BLaER1 (cell line): ENCODE measurements at regions not wholly inside any gene's neighbourhood (a gene's known extent, or its start where the extent isn't known, plus 50 kb on each side); places are given as distances from the start of the nearest gene placed in this dataset.

Experiments used
- H3K27ac ChIP-seq: shearing (Covaris generic); formaldehyde crosslinking; 2 replicates; pipeline ENCODE4 v1.8.1; 2022
- H3K27me3 ChIP-seq: shearing (Covaris generic); formaldehyde crosslinking; 2 replicates; pipeline ENCODE4 v1.8.1; 2022
- H3K36me3 ChIP-seq: shearing (Covaris generic); formaldehyde crosslinking; 2 replicates; pipeline ENCODE4 v1.8.1; 2022
- H3K4me1 ChIP-seq: shearing (Covaris generic); formaldehyde crosslinking; 2 replicates; pipeline ENCODE4 v1.8.1; 2022
- H3K4me2 ChIP-seq: shearing (Covaris generic); formaldehyde crosslinking; 2 replicates; pipeline ENCODE4 v1.8.1; 2022
- H3K4me3 ChIP-seq: shearing (Covaris generic); formaldehyde crosslinking; 2 replicates; pipeline ENCODE4 v1.8.1; 2022
- H3K9ac ChIP-seq: shearing (Covaris generic); formaldehyde crosslinking; 2 replicates; pipeline ENCODE4 v1.8.1; 2022
- H3K9me3 ChIP-seq: shearing (Covaris generic); formaldehyde crosslinking; 2 replicates; pipeline ENCODE4 v1.8.1; 2022
- H4K20me1 ChIP-seq: shearing (Covaris generic); formaldehyde crosslinking; 2 replicates; pipeline ENCODE4 v1.8.1; 2022
- Cebpa-rat ChIP-seq: shearing (Covaris generic); IDR thresholded peaks from 2 replicates; pipeline ENCODE4 v1.8.1; 2022

DNA sequence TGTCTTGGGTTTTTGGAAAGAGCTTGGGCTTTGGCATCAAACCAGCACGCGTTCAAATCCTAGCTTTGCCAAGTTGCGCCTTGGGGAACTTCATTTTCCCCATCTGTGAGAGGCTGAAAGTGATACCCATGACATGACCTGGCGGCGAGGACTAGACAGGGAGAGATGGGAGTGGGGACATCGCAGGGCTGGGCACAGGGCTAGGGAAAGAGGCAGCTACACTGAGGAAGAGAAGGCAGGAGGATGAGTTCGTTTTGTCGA is 202.9 kb downstream of the IRF8 start:
- H3K9me3 ChIP-seq: no peaks in the 10 kb centered on the region; the same call in 1 of the 2 replicates
- H3K27ac ChIP-seq: no peak overlapping the region
- no peaks in the 10 kb centered on the region for H3K27me3 ChIP-seq
- H3K4me3 ChIP-seq: no peak overlapping the region
- no peaks in the 10 kb centered on the region for H4K20me1 ChIP-seq
- no peaks in the 10 kb centered on the region for H3K36me3 ChIP-seq
- H3K9ac ChIP-seq: no peak overlapping the region
- H3K4me1 ChIP-seq: peaks cover 2% of the 10 kb centered on the region
- TF ChIP-seq Cebpa-rat: no peak
- H3K4me2 ChIP-seq: no peak overlapping the region

DNA sequence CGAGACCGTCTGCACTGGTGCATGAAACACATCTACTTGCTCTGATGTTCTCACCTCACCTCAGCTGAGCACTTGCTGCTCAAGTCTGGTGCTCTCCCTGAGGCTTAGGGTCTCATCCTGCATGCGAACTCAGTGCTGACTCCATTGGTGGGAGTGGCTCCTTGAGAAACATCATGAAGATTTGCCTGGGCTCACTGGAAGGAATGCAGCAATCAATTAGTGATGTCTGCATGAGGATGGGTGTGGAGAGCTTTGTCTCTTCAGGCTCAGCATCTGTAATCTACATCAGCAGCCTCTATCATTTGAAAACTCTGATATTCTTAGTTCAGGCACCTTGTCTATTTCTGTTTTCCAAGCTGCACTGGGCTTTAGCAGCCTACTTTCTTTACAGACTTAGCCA is 204.4 kb downstream of the IRF8 start:
- H3K36me3 ChIP-seq: no peaks in the 10 kb centered on the region
- H3K4me2 ChIP-seq: no peak overlapping the region
- H3K27me3 ChIP-seq: no peaks in the 10 kb centered on the region
- no peak overlapping the region for H3K4me3 ChIP-seq
- H3K9ac ChIP-seq: no peak overlapping the region
- TF ChIP-seq Cebpa-rat: no peak
- H3K9me3 ChIP-seq: peaks cover 8% of the 10 kb centered on the region
- no peaks in the 10 kb centered on the region for H4K20me1 ChIP-seq
- no peaks in the 10 kb centered on the region for H3K4me1 ChIP-seq
- no peak overlapping the region for H3K27ac ChIP-seq

DNA sequence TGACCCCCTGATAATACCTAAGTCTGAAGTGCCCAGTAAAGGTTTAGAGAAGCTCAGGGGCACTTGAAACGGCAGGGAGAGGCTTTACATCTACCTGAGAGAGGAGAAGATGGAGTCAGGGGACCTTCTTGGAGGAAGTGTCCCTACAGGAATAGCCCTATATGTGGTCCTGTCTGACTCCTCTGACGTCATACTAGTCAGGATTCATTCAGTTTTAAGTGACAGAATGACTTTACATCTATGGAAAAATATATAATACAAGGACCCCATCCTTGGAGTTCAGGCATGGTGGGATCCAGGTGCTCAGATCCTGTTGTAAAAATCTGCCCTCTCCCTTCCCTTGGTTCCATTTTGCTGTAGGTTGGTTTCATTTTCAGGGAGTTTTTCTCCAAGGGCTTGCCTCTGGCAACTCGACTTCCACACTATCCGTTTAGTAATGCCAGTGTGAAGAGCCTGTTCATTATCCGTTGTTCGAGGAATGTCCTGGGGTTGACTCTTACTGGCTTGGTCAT is 205.6 kb downstream of the IRF8 start:
- Histone ChIP-seq H3K36me3 (no peaks in the 10 kb centered on the region), H3K27me3 (no peaks in the 10 kb centered on the region), H4K20me1 (no peaks in the 10 kb centered on the region), H3K27ac (no peak overlapping the region), H3K4me1 (no peaks in the 10 kb centered on the region), H3K9me3 (peaks cover 9% of the 10 kb centered on the region), H3K4me2 (no peak overlapping the region), H3K9ac (no peak overlapping the region), H3K4me3 (no peak overlapping the region)
- no peak for TF ChIP-seq Cebpa-rat

DNA sequence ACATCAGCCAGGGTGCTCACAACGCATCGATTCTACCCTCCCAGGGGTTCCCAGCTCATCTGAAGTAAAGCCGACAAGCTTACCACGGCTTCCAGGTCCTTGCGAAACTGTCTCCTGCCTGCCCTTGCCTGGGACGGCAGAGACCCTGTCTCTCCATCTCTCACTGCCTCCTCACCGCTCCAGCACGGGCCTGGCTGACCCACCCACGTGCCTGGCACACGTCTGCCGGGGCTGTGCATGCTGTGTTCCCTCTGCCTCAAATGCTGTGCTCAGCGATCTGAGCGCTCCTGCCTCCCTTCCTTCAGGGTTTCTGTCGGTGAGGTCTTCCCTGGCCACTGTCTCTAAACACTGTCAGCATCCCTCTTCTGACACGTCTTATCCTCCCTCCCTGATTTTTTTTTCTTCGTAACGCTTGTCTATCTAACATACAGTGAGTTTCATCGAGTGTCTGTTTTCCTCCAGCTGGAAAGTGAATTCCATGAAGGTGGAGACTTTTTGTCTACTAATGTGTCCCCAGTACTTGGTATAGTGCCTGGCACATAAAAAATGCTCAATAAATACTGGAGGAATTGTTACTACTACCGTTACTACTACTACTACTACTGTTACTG is 208.4 kb downstream of the IRF8 start:
- Histone ChIP-seq H3K4me1 (no peaks in the 10 kb centered on the region), H3K4me3 (no peak overlapping the region), H4K20me1 (no peaks in the 10 kb centered on the region), H3K9ac (no peak overlapping the region), H3K27me3 (no peaks in the 10 kb centered on the region), H3K27ac (no peak overlapping the region), H3K4me2 (no peak overlapping the region), H3K9me3 (peaks cover 9% of the 10 kb centered on the region), H3K36me3 (no peaks in the 10 kb centered on the region)
- no peak for TF ChIP-seq Cebpa-rat

- Histone ChIP-seq H3K9me3 (peaks cover 9% of the 10 kb centered on the region), H3K4me2 (no peak overlapping the region), H4K20me1 (no peaks in the 10 kb centered on the region), H3K4me3 (no peak overlapping the region), H3K4me1 (no peaks in the 10 kb centered on the region), H3K36me3 (no peaks in the 10 kb centered on the region), H3K27ac (no peak overlapping the region), H3K27me3 (no peaks in the 10 kb centered on the region), H3K9ac (no peak overlapping the region)
- no peak for TF ChIP-seq Cebpa-rat
Observed at GRCh38 chr16:86108062-86108461, 209.1 kb downstream of the IRF8 start.

- Histone ChIP-seq H4K20me1 (no peaks in the 10 kb centered on the region), H3K9ac (no peak overlapping the region), H3K4me1 (no peaks in the 10 kb centered on the region), H3K27ac (no peak overlapping the region), H3K4me3 (no peak overlapping the region), H3K36me3 (no peaks in the 10 kb centered on the region), H3K9me3 (peaks cover 9% of the 10 kb centered on the region), H3K27me3 (no peaks in the 10 kb centered on the region), H3K4me2 (no peak overlapping the region)
- no peak for TF ChIP-seq Cebpa-rat
Observed at GRCh38 chr16:86110134-86110533, 211.2 kb downstream of the IRF8 start.

- Histone ChIP-seq H3K4me3 (no peak overlapping the region), H4K20me1 (no peaks in the 10 kb centered on the region), H3K4me1 (no peaks in the 10 kb centered on the region), H3K27ac (no peak overlapping the region), H3K9me3 (peaks cover 9% of the 10 kb centered on the region), H3K9ac (no peak overlapping the region), H3K36me3 (no peaks in the 10 kb centered on the region), H3K27me3 (no peaks in the 10 kb centered on the region), H3K4me2 (no peak overlapping the region)
- TF ChIP-seq Cebpa-rat: no peak
Observed at GRCh38 chr16:86110726-86111125, 211.8 kb downstream of the IRF8 start.

GRCh38 chr16:86112178-86112577 is 213.2 kb downstream of the IRF8 start:
- Histone ChIP-seq H3K4me2 (no peak overlapping the region), H3K4me3 (no peak overlapping the region), H3K36me3 (no peaks in the 10 kb centered on the region), H3K9ac (no peak overlapping the region), H3K27ac (no peak overlapping the region), H3K27me3 (no peaks in the 10 kb centered on the region), H4K20me1 (no peaks in the 10 kb centered on the region), H3K4me1 (no peaks in the 10 kb centered on the region), H3K9me3 (peaks cover 9% of the 10 kb centered on the region; the same call in 1 of the 2 replicates)
- no peak for TF ChIP-seq Cebpa-rat

DNA sequence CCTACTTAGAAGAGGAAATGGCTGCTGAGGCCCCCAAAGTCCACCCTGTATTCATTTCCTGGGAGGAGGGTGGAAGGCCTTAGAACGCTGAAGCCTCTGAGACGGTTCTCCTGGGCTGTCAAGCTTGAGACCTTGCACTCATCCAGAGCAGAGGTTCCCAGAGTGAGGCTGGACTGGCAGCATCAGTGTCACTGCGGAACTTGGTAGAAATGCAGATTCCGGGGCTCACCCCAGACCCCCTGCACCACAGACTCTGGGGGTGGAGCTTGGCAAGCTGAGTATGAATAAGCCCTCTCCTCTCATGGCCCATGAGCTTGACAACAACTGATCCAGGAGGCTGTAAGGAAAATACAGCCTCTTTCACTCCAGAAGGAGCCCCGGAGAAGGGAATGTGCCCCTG is 218.3 kb downstream of the IRF8 start:
- Histone ChIP-seq H4K20me1 (no peaks in the 10 kb centered on the region), H3K4me1 (no peaks in the 10 kb centered on the region), H3K9ac (no peak overlapping the region), H3K36me3 (no peaks in the 10 kb centered on the region), H3K4me3 (no peak overlapping the region), H3K4me2 (no peak overlapping the region), H3K27me3 (no peaks in the 10 kb centered on the region; the same call in 1 of the 2 replicates), H3K27ac (no peak overlapping the region), H3K9me3 (no peaks in the 10 kb centered on the region)
- no peak for TF ChIP-seq Cebpa-rat

DNA sequence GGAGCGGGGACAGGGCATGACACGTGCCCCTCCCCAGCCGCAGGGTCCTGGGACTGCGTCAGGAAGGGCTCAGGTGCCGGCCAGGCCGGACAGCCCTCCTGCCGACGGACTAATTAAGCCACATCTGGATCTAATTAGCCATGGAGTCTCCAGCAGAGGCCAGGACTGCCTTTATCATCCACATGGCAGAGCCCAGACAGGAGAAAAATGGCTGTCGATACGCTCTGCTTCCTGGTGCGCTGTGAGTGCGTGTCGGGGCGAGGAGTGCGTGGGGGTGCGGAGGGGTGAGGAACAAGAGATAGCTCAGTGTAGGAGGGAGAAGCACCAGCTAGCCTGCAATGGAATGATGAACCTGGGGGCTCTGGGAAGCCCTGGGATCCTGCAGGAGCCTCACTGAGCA is 218.8 kb downstream of the IRF8 start:
- TF ChIP-seq Cebpa-rat: no peak
- no peaks in the 10 kb centered on the region for H3K4me1 ChIP-seq
- H3K4me2 ChIP-seq: no peak overlapping the region
- H3K9me3 ChIP-seq: no peaks in the 10 kb centered on the region
- no peaks in the 10 kb centered on the region for H3K36me3 ChIP-seq
- H3K27me3 ChIP-seq: no peaks in the 10 kb centered on the region; the same call in 1 of the 2 replicates
- H3K4me3 ChIP-seq: no peak overlapping the region
- no peaks in the 10 kb centered on the region for H4K20me1 ChIP-seq
- no peak overlapping the region for H3K9ac ChIP-seq
- no peak overlapping the region for H3K27ac ChIP-seq
